ENCODE measurements at regions not wholly inside any gene's neighbourhood (a gene's known extent, or its start where the extent isn't known, plus 50 kb on each side); places are given as distances from the start of the nearest gene placed in this dataset.

DNA sequence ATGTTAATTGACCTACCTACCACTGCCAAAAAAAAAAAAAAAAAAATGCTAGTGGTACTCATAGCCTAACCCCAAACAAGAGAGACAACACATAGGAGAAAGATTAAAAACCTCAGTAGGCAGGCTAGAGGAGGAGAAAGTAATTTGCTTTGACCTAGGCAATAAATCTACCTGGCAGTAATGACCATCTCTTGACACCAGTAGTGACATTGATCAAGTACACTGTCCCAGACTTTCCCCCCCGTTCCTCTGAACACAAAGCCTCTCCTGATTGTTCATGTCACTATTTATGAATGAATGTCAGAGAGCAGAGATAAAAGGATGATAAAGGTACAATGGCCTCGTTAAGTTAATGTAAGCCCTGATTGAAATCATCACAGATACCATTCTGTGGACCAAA, 746.8 kb downstream of the CBLN4 start:
- Mint-ChIP-seq H3K36me3 (ENCODE audit: low read depth) (no peaks in the 10 kb centered on the region), H3K4me1 (no peaks in the 10 kb centered on the region), H3K27ac (no peak overlapping the region), H3K4me3 (no peak overlapping the region), H3K27me3 (no peaks in the 10 kb centered on the region), H3K9me3 (peaks cover 3% of the 10 kb centered on the region)
- CTCF ChIA-PET, result no interaction called here
- POLR2A ChIA-PET, result no interaction called here
- no peak for DNase-seq

DNA sequence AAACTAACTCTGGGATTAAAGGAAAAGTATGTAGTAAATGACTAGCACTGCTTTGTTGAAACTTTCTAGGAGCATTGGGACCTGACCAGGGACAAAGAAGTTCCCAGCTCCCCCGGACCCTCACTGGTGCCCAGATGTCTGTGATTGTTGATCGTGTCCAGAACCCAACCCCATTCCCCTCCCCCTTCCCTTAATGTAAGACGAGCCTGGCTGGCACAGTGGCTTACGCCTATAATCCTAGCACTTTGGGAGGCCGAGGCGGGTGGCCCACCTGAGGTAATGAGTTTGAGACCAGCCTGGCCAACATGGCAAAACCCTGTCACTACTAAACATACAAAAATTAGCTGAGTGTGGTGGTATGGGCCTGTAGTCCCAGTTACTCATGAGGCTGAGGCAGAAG, 750.3 kb downstream of the CBLN4 start:
- peaks cover 3% of the 10 kb centered on the region for H3K9me3 Mint-ChIP-seq
- POLR2A ChIA-PET, result no interaction called here
- CTCF ChIA-PET, result no interaction called here
- H3K4me3 Mint-ChIP-seq, result no peak overlapping the region
- H3K27ac Mint-ChIP-seq, result no peak overlapping the region
- no peaks in the 10 kb centered on the region for H3K27me3 Mint-ChIP-seq
- no peak for DNase-seq
- H3K4me1 Mint-ChIP-seq, result no peaks in the 10 kb centered on the region
- no peaks in the 10 kb centered on the region for H3K36me3 Mint-ChIP-seq (ENCODE audit: low read depth)

DNA sequence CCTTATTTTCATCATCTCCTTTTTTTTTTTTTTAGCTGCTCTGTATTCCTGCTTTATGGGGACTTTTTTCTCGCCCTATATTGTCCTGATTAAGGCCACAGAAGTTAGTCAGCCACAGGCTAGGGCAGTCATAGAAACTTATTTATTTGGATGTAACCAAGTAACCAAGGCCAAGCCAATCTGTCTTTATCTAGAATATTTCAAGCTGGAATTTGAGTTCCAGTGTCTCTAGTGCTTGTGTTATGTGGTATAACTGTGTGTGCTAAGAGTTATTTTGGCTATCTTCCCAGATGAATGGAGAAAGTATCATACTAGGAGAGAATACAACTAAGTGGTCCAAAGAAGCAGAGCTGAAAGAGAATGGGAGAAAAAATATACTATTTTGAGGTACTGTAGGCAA, 751.5 kb downstream of the CBLN4 start:
- Mint-ChIP-seq H3K27ac (no peak overlapping the region), H3K4me1 (no peaks in the 10 kb centered on the region), H3K36me3 (ENCODE audit: low read depth) (no peaks in the 10 kb centered on the region), H3K4me3 (no peak overlapping the region), H3K27me3 (no peaks in the 10 kb centered on the region), H3K9me3 (peaks cover 9% of the 10 kb centered on the region)
- no peak for DNase-seq
- ChIA-PET POLR2A (no interaction called here), CTCF (no interaction called here)

DNA sequence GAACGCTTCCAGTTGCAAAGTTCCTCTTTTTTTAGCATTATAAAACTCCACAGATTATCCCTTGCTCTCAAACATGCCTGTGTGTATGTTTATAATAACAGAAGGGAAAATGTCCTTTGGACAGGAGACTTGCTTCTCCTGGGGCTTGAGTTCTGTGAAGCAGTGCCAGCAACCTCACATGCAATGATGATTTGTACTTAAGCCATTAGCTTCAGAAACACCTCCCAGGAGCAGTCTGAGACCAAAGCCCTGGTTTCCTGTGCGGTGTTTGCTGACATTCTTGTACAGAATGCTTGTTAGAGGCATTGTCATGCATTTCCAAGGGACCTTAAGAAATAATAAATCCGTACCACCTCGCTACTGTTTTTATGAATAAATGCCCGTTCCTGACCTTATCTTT, 752.8 kb downstream of the CBLN4 start:
- Mint-ChIP-seq H3K36me3 (ENCODE audit: low read depth) (no peaks in the 10 kb centered on the region), H3K9me3 (peaks cover 13% of the 10 kb centered on the region), H3K4me1 (no peaks in the 10 kb centered on the region), H3K4me3 (no peak overlapping the region), H3K27me3 (no peaks in the 10 kb centered on the region), H3K27ac (no peak overlapping the region)
- ChIA-PET CTCF (no interaction called here), POLR2A (no interaction called here)
- no peak for DNase-seq

DNA sequence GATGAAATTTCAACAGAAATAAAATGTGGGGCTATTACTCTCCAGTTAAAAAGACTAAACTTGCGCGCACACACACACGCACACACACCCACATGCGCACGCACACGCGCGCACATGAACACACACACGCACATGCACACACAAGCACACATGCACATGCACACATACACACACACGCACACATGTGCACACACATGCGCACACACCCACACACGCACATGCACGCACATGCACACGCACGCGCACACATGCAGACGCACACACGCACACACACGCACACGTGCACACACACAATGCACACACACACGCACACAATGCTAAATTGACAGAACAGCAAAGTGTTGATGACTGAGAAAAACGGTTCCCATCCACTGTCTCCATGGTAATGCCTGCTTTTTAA, 754.1 kb downstream of the CBLN4 start:
- CTCF ChIA-PET, result no interaction called here
- POLR2A ChIA-PET, result no interaction called here
- Mint-ChIP-seq H3K4me1 (no peaks in the 10 kb centered on the region), H3K4me3 (no peak overlapping the region), H3K9me3 (peaks cover 22% of the 10 kb centered on the region), H3K36me3 (ENCODE audit: low read depth) (no peaks in the 10 kb centered on the region), H3K27me3 (no peaks in the 10 kb centered on the region), H3K27ac (no peak overlapping the region)
- DNase-seq, result no peak

DNA sequence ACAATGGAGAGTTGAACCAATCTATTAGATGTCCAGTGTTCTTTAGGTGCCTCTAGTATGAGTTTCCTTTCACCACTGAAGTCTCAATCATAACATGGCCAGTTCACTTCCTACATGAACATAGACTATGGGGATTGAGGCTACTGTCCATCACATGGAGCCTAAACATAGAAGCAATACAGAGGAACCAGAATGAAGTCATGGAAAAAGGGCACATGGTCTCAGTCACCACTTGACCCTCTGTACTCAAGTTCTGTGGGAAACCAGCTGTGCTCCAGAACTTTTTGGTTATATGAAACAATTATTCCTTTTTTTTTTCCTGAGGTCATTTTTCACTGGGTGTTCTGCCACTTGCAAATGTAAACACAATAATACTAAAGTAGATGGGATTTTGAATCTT, 762.5 kb downstream of the CBLN4 start:
- peaks cover 15% of the 10 kb centered on the region for H3K9me3 Mint-ChIP-seq
- POLR2A ChIA-PET, result no interaction called here

DNA sequence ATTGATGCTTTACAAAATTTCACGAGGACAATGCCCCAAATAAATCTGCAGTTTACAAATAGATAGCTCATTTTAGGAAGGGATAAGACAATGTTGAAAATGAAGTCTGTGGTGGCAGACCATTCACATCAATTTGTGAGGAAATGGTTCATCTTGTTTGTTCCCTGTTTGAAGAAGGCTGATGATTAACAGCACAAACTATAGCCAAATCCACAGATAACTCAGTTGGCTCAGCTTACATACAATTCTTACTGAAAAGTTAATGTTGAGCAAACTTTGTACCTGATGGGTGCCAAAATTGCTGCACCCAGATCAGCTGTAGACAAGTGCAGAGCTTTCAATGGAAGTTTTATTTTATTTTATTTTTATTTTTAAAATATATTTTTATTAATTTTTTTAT, 763.9 kb downstream of the DOK5 start:
- Mint-ChIP-seq H3K36me3 (ENCODE audit: low read depth) (no peaks in the 10 kb centered on the region), H3K27ac (no peak overlapping the region), H3K4me1 (no peaks in the 10 kb centered on the region), H3K9me3 (peaks cover under 1% of the 10 kb centered on the region), H3K27me3 (no peaks in the 10 kb centered on the region), H3K4me3 (no peak overlapping the region)
- ChIA-PET CTCF (no interaction called here), POLR2A (no interaction called here)
- DNase-seq, result no peak

More for the DNA sequence above, 762.5 kb downstream of the CBLN4 start:
- CTCF ChIA-PET, result no interaction called here
- no peaks in the 10 kb centered on the region for H3K36me3 Mint-ChIP-seq (ENCODE audit: low read depth)
- no peak overlapping the region for H3K27ac Mint-ChIP-seq
- no peaks in the 10 kb centered on the region for H3K27me3 Mint-ChIP-seq
- no peaks in the 10 kb centered on the region for H3K4me1 Mint-ChIP-seq
- DNase-seq, result no peak
- H3K4me3 Mint-ChIP-seq, result no peak overlapping the region

DNA sequence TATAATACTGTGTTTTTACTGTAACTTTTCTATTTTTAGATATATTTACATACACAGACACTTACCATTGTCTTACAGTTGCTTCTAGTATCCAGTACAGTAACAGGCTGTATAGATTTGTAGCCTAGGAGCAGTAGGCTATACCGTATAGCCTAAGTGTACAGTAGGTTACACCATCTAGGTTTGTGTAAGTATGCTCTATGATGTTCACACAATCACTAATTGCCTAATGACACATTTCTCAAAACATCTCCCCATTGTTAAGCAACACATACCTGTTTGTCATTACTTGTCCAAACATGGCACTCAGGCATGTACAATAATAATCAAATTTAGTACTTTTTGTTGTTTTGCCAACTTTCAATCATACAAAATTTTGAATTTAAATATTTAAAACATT, 757.3 kb downstream of the DOK5 start:
- Mint-ChIP-seq H3K4me1 (no peaks in the 10 kb centered on the region), H3K36me3 (ENCODE audit: low read depth) (no peaks in the 10 kb centered on the region), H3K4me3 (no peak overlapping the region), H3K9me3 (peaks cover 2% of the 10 kb centered on the region), H3K27ac (no peak overlapping the region), H3K27me3 (no peaks in the 10 kb centered on the region)
- ChIA-PET POLR2A (no interaction called here), CTCF (no interaction called here)
- no peak for DNase-seq

DNA sequence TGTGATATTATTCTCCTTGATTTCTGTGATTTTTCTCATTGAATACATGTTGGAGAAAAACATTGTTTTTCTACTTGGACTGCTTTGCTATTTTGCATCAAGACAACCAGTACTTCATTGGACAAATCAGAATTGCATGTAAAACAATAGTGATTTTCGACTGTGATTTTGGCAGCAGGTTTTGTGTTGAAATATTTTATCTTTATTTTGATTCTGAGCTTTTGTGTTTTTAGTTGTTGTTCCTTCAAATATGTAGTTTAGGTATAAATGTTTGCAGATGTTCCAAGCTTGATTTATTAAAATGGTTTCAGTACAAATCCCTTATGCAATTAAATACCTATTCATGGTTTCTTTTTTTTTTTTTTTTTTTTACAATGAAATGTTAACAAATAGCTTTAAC, 754.1 kb downstream of the DOK5 start:
- Mint-ChIP-seq H3K4me1 (no peaks in the 10 kb centered on the region), H3K27me3 (no peaks in the 10 kb centered on the region), H3K27ac (no peak overlapping the region), H3K4me3 (no peak overlapping the region), H3K36me3 (ENCODE audit: low read depth) (no peaks in the 10 kb centered on the region), H3K9me3 (peaks cover 2% of the 10 kb centered on the region)
- DNase-seq, result no peak
- POLR2A ChIA-PET, result no interaction called here
- CTCF ChIA-PET, result interaction anchor here (0.6 kb wide), 1 partner anchor 163 kb away, joined by 3 read pairs; no protein-coding TSS in a partner anchor

DNA sequence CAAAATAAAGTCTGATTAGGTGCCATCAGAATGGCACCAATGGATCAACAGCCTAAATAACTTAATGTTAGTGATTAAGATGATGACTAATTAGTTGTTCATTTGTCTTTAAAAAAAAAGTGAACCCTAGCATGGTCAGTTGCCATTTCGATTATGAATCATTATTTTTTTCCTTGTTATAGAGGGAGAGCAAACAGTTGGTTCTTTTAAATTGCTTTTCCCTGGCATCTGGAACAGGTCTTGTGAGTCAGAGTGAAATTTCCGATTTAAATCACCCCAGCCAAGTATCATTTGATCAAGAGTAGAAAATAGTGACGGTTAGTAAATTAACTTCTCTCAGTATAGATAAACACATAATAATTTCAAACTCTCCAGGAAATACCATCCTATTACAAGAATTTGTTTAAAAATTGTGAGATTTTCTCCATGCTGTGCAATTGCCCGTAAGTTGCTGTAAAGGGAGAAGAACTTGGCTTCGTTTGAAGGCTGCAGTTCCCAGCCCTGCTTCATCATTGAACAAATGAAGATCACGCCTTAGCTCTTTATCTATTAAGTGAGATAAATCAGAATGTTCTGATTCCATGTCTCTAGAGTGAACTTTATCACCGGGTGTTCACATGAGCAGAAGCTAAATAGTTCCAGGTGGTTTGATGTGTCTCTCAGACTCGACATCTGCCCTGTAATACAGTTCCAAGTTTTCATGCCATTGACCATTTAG, 741.3 kb downstream of the DOK5 start:
- ChIA-PET POLR2A (no interaction called here), CTCF (no interaction called here)
- Mint-ChIP-seq H3K27ac (no peak overlapping the region), H3K27me3 (no peaks in the 10 kb centered on the region), H3K4me3 (no peak overlapping the region), H3K4me1 (no peaks in the 10 kb centered on the region), H3K36me3 (ENCODE audit: low read depth) (no peaks in the 10 kb centered on the region), H3K9me3 (peaks cover 17% of the 10 kb centered on the region)
- DNase-seq, result no peak

DNA sequence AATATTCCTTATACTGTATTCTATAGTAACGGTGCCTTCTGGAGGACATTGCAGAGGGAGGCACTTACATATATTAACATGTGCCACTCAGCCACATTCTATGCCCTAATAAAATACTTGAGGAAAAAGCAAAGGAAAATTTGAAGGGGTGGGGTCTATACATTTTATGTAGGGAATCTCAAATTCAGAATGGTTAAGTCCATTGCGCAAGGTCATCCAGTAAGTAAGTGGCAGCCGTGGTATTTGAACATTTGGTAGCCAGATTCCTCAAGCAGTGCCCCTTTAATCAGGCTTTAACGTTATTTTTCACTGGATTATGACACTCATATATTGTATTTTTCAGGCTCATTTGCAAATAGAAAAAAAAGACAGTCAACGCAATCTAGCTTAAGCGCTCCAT, 738.3 kb downstream of the DOK5 start:
- H3K27ac Mint-ChIP-seq, result no peak overlapping the region
- H3K4me1 Mint-ChIP-seq, result no peaks in the 10 kb centered on the region
- ChIA-PET POLR2A (no interaction called here), CTCF (no interaction called here)
- H3K9me3 Mint-ChIP-seq, result peaks cover 13% of the 10 kb centered on the region
- no peaks in the 10 kb centered on the region for H3K36me3 Mint-ChIP-seq (ENCODE audit: low read depth)
- no peak for DNase-seq
- no peaks in the 10 kb centered on the region for H3K27me3 Mint-ChIP-seq
- no peak overlapping the region for H3K4me3 Mint-ChIP-seq

DNA sequence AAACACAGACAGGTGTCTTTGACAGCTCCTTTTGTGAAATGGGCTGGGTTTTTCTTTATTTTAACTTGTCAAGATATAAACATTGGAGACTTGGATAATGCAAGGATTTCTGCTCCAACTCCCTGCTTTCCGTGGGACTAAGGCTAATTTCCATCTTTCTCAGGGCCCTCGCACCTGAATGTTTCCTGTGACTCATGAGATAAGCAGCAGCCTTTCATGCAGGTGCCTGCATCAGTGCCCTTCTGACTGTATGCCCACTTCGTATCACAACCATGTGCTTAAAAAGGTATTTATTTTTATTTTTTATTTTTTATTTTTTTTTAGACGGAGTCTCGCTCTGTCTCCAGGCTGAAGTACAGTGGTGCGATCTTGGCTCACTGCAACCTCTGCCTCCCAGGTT, 736.1 kb downstream of the DOK5 start:
- H3K4me1 Mint-ChIP-seq, result no peaks in the 10 kb centered on the region
- POLR2A ChIA-PET, result no interaction called here
- no peak overlapping the region for H3K4me3 Mint-ChIP-seq
- CTCF ChIA-PET, result no interaction called here
- H3K27me3 Mint-ChIP-seq, result no peaks in the 10 kb centered on the region
- H3K27ac Mint-ChIP-seq, result no peak overlapping the region
- H3K36me3 Mint-ChIP-seq (ENCODE audit: low read depth), result no peaks in the 10 kb centered on the region
- H3K9me3 Mint-ChIP-seq, result peaks cover 15% of the 10 kb centered on the region
- DNase-seq, result no peak

DNA sequence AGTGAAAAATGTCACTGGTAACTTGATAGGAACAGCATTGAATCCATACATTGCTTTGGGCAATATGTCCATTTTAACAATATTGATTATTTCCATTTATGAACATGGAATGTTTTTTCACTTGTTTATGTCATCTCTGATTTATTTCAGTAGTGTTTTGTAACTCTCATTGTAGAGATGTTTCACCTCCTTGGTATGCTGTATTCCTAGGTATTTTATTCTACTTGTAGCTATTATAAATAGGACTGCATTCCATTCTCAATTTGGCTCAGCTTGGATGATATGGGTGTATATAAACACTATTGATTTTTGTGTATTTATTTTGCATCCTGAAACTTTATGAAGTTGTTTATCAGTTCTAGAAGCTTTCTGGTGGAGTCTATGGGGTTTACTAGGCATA, 730.3 kb downstream of the DOK5 start:
- POLR2A ChIA-PET, result no interaction called here
- Mint-ChIP-seq H3K27me3 (no peaks in the 10 kb centered on the region), H3K27ac (no peak overlapping the region), H3K9me3 (peaks cover 7% of the 10 kb centered on the region), H3K36me3 (ENCODE audit: low read depth) (no peaks in the 10 kb centered on the region), H3K4me3 (no peak overlapping the region), H3K4me1 (no peaks in the 10 kb centered on the region)
- DNase-seq, result no peak
- CTCF ChIA-PET, result no interaction called here

DNA sequence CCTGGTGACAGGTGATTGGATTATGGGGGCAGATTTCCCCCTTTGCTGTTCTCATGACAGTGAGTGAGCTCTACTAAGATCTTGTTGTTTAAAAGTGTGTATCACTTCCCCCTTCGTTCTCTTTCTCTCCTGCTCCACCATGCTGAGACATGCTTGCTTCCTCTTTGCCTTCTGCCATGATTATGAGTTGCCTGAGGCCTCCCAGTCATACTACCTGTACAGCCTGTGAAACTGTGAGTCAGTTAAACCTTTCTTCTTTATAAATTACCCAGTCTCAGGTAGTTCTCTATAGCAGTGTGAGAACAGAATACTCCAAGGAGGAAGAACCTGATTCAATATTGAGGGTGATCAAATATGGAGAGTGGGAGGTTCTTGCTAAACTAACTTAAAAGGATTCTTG, 724.9 kb downstream of the DOK5 start:
- Mint-ChIP-seq H3K27me3 (no peaks in the 10 kb centered on the region), H3K36me3 (ENCODE audit: low read depth) (no peaks in the 10 kb centered on the region), H3K4me1 (no peaks in the 10 kb centered on the region), H3K27ac (no peak overlapping the region), H3K4me3 (no peak overlapping the region), H3K9me3 (peaks cover 3% of the 10 kb centered on the region)
- ChIA-PET CTCF (no interaction called here), POLR2A (no interaction called here)
- DNase-seq, result no peak

All from activated CD4-positive, alpha-beta T cell treated with anti-CD3 and anti-CD28 coated beads, Interleukin-2, amount 10 ng/mL, durations not matched to agents 7 days and 5 days (primary cell).